Gastrocnemius medialis (tissue), 4 donors: ENCODE measurements at regions not wholly inside any gene's neighbourhood (a gene's known extent, or its start where the extent isn't known, plus 50 kb on each side); places are given as distances from the start of the nearest gene placed in this dataset.

Experiments used
- CTCF ChIP-seq, 5 experiments: fragments of 450-650 bp in 3 of 5; fragments of 200-600 bp in 2 of 5; sonication (generic) in 2 of 5; IDR thresholded peaks in 4 of 5; conservative IDR thresholded peaks in 1 of 5; 1 replicate in 4 of 5; 2 replicates in 1 of 5; pipeline ENCODE4 v1.5.1; 2016 to 2019; ENCODE audit warnings: antibody characterized with exemption in 5 of 5, mild to moderate bottlenecking in 3 of 5, moderate library complexity in 3 of 5
- POLR2A ChIP-seq, 2 donors: fragments of 450-650 bp; IDR thresholded peaks; one replicate each; pipeline ENCODE4 v1.6.1; 2017; ENCODE audit warnings: antibody characterized with exemption in 2 of 2, mild to moderate bottlenecking in 2 of 2, moderate library complexity in 2 of 2

- TF ChIP-seq CTCF (IDR thresholded peaks at IDR 0.05 in 4 of 5, conservative IDR thresholded peaks at IDR 0.05 in 1 of 5) = no peak
- no peak for TF ChIP-seq POLR2A (IDR thresholded peaks at IDR 0.05)
These were observed 772.2 kb upstream of the NOVA1 start for GRCh38 chr14:27370074-27370473.
